SH-SY5Y (cell line): ENCODE measurements at regions not wholly inside any gene's neighbourhood (a gene's known extent, or its start where the extent isn't known, plus 50 kb on each side); places are given as distances from the start of the nearest gene placed in this dataset.

ENCODE experiments used
- GATA2 ChIP-seq: IDR thresholded peaks from 2 replicates; pipeline ENCODE4 v1.6.1; 2011; ENCODE audit warnings: mild to moderate bottlenecking, low read depth, low read length
- GATA3 ChIP-seq: IDR thresholded peaks from 2 replicates; pipeline ENCODE4 v1.6.1; 2011; ENCODE audit warnings: low read depth, mild to moderate bottlenecking, low read length, moderate library complexity

DNA sequence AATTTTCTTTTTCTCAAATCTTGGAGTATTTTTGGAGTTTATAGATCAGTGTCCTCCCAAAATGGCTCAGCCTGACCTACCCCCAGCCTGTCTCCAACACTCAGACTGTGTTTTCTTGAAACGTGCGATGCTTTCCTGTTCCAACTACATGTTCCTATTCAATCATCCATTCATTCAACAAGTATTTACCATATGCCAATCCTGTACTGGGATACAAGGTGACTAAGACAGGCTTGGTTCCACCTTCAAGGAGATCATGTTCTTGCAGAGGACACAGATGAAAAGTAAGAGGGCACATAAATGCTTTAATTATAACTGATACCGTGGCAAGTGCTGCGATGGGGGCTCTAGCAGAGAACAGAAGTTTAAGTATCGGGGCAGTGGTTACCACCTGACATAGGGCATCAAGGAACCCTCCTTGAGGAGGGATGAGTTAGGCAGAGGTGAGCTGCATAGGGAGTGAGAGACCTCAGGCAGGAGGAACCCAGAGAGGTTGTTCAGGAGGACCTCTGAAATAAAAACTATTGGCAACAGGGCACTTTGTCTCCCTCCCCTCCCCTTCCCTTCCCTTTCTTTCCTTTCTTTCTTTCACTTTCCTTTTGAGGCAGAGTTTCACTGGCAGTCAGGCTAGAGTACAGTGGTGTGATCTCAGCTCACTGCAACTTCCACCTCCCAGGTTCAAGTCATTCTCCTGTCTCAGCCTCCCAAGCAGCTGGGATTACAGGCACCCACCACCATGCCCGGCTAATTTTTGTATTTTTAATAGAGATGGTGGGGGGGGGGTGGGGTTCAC lies 469.0 kb downstream of the EPHA4 start:
- TF ChIP-seq GATA3 (no peak), GATA2 (no peak)
